Endothelial cell of umbilical vein (primary cell): ENCODE measurements at regions not wholly inside any gene's neighbourhood (a gene's known extent, or its start where the extent isn't known, plus 50 kb on each side); places are given as distances from the start of the nearest gene placed in this dataset.

Experiments used
- BruUV-seq: library from RNA; stranded (reverse); fragments of 400-500 nt; replicated peaks from 2 replicates; lab custom pipeline; 2021; lab: Mats Ljungman, UMichigan
- CTCF ChIA-PET: fragments of 300-600, 350-600 bp; sonication (Branson Sonifier 250); formaldehyde crosslinking; loops from one replicate; lab custom pipeline; 2021; ENCODE audit warnings: antibody characterized with exemption, inconsistent platforms; lab: Charles Lee
- POLR2A ChIA-PET: fragments of 300-600, 350-600 bp; sonication (Branson Sonifier 250); formaldehyde crosslinking; loops from one replicate; lab custom pipeline; 2021; ENCODE audit warnings: antibody characterized with exemption, inconsistent platforms; lab: Charles Lee
- DNase-seq: peaks from one replicate; pipeline ENCODE4 v3.0.0-alpha.2; 2011; ENCODE audit warnings: low read depth, low spot score
- FAIRE-seq: peaks from 2 replicates; lab custom pipeline; 2011; peaks lifted over from hg19 to GRCh38; lab: Jason Lieb, UNC
- H2AFZ ChIP-seq: 2 replicates; pipeline ENCODE4 v1.6.0; 2012; ENCODE audit warnings: low read depth, low read length, control low read depth, inconsistent platforms
- H3K27ac ChIP-seq: 2 replicates; pipeline ENCODE4 v1.5.1; 2011; ENCODE audit warnings: low read depth, mild to moderate bottlenecking, control low read depth, low read length, moderate library complexity; ENCODE audit not compliant: insufficient read depth
- H3K27me3 ChIP-seq, 2 experiments: 2 replicates each; pipeline versions ENCODE4 v1.6.0 to v1.6.1; 2011; ENCODE audit warnings: low read length in 2 of 2, mixed read lengths in 1 of 2; ENCODE audit not compliant: control insufficient read depth in 2 of 2, insufficient read depth in 2 of 2
- H3K36me3 ChIP-seq, 2 experiments: 2 replicates in 1 of 2; 3 replicates in 1 of 2; pipeline ENCODE4 v1.5.1; 2011; ENCODE audit warnings: low read length in 2 of 2, mild to moderate bottlenecking in 1 of 2, moderate library complexity in 1 of 2; ENCODE audit not compliant: control insufficient read depth in 2 of 2, insufficient read depth in 2 of 2; ENCODE audit errors: extremely low read depth in 1 of 2
- H3K4me1 ChIP-seq: 3 replicates; pipeline ENCODE4 v1.5.1; 2011; ENCODE audit warnings: mild to moderate bottlenecking, low read length; ENCODE audit not compliant: control insufficient read depth, insufficient read depth; ENCODE audit errors: extremely low read depth
- H3K4me2 ChIP-seq: 2 replicates; pipeline ENCODE4 v1.6.1; 2011; ENCODE audit warnings: low read length, control low read depth, mixed read lengths; ENCODE audit not compliant: insufficient read depth
- H3K4me3 ChIP-seq, 3 experiments: fragments of 200-600 bp in 1 of 3; sonication (generic), shearing (Covaris generic) in 1 of 3; replicated peaks in 1 of 3; 2 replicates each; pipeline ENCODE4 v1.5.1; 2011 to 2016; ENCODE audit warnings: control low read depth in 3 of 3, low read length in 3 of 3, mild to moderate bottlenecking in 2 of 3, inconsistent platforms in 1 of 3, low read depth in 1 of 3, moderate library complexity in 1 of 3; ENCODE audit not compliant: insufficient read depth in 1 of 3
- H3K79me2 ChIP-seq: 2 replicates; pipeline ENCODE4 v1.6.0; 2012; ENCODE audit warnings: low read length, inconsistent platforms; ENCODE audit not compliant: control insufficient read depth, insufficient read depth
- H3K9ac ChIP-seq: replicated peaks from 2 replicates; pipeline ENCODE3; 2011; ENCODE audit warnings: low read length, control low read depth; ENCODE audit not compliant: insufficient read depth; ENCODE audit errors: extremely low read depth
- H3K9me1 ChIP-seq: replicated peaks from 3 replicates; pipeline ENCODE4 v1.6.0; 2011; ENCODE audit warnings: mild to moderate bottlenecking, low read length; ENCODE audit not compliant: control insufficient read depth, insufficient read depth; ENCODE audit errors: extremely low read depth
- H3K9me3 ChIP-seq: replicated peaks from 2 replicates; pipeline ENCODE4 v1.5.1; 2012; ENCODE audit warnings: low read length, inconsistent platforms; ENCODE audit not compliant: control insufficient read depth, insufficient read depth
- H4K20me1 ChIP-seq: replicated peaks from 2 replicates; pipeline ENCODE3; 2011; ENCODE audit warnings: mild to moderate bottlenecking, low read length; ENCODE audit not compliant: control insufficient read depth, insufficient read depth; ENCODE audit errors: extremely low read depth
- EZH2 ChIP-seq: IDR thresholded peaks from 2 replicates; pipeline ENCODE4 v1.6.1; 2012; ENCODE audit warnings: borderline replicate concordance, low read depth, mild to moderate bottlenecking, moderate library complexity, low read length, inconsistent platforms; ENCODE audit not compliant: severe bottlenecking
- FOS ChIP-seq: IDR thresholded peaks from 2 replicates; pipeline ENCODE4 v1.6.1; 2011; ENCODE audit warnings: mild to moderate bottlenecking, low read length, moderate library complexity, borderline replicate concordance; ENCODE audit not compliant: insufficient read depth
- GATA2 ChIP-seq: IDR thresholded peaks from 2 replicates; pipeline ENCODE4 v1.7.0; 2011; ENCODE audit warnings: low read depth, mild to moderate bottlenecking, moderate library complexity, mixed read lengths, low read length; ENCODE audit not compliant: insufficient read length, insufficient read depth
- JUN ChIP-seq: IDR thresholded peaks from 2 replicates; pipeline ENCODE4 v1.6.1; 2011; ENCODE audit warnings: borderline replicate concordance, low read depth; ENCODE audit not compliant: insufficient read length, insufficient read depth
- MYC ChIP-seq: IDR thresholded peaks from one replicate; pipeline ENCODE4 v1.6.1; 2011; ENCODE audit warnings: mild to moderate bottlenecking, low read depth, low read length
- POLR2A ChIP-seq: IDR thresholded peaks from 2 replicates; pipeline ENCODE4 v1.6.1; 2012; ENCODE audit warnings: low read depth, mild to moderate bottlenecking, control low read depth, low read length
- POLR2AphosphoS5 ChIP-seq: IDR thresholded peaks from 2 replicates; pipeline ENCODE4 v1.6.1; 2012; ENCODE audit warnings: low read depth, mild to moderate bottlenecking, control low read depth, low read length, moderate library complexity; ENCODE audit not compliant: insufficient read depth
- dilution Hi-C: fragments of 300-500 bp; cut with MboI; formaldehyde crosslinking; loops from one replicate; pipeline ENCODE4 v1.15.0; 2019; ENCODE audit warnings: low sequenced_read_pairs; ENCODE audit not compliant: extremely low pct_ligation_motif_present
- intact Hi-C: fragments of 100-400 bp; cut with micrococcal nuclease; formaldehyde crosslinking; loops from one replicate; pipeline ENCODE4 v1.10.0; 2022
- TF ChIP-seq, protein P1 (sequence below), 2 donors: IDR thresholded peaks; 1 replicate in 1 of 2; 2 replicates in 1 of 2; pipeline ENCODE4 v1.5.1; 2011; ENCODE audit warnings: low read length in 2 of 2, mild to moderate bottlenecking in 2 of 2, moderate library complexity in 2 of 2, control low read depth in 1 of 2, inconsistent platforms in 1 of 2, low read depth in 1 of 2; ENCODE audit not compliant: insufficient read depth in 1 of 2; ENCODE audit errors: extremely low read depth in 1 of 2
- TF ChIP-seq, protein P2 (sequence below): IDR thresholded peaks from 2 replicates; pipeline ENCODE4 v1.6.1; 2011; ENCODE audit not compliant: insufficient read depth, insufficient read length

DNA sequence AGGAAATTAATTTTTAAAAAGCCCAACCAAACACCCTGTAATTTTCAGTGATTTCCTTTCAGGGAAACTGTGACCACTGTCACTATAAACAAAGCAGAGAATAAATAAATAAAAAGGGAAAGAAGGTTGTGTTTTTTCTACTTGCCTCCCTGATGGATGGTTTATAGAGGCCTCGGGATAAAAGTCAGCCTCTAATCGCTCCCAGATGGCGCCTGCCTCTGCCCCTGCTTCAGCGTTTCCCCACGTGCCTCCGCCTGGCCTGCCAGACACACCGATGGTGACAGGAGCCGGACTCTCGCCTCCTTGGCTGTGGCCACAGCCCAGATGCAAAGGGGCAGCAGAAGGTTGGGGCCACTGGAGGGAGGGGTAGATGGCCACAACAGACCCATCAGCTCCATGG lies 327.7 kb downstream of the CDC5L start:
- CTCF ChIA-PET = no interaction called here

DNA sequence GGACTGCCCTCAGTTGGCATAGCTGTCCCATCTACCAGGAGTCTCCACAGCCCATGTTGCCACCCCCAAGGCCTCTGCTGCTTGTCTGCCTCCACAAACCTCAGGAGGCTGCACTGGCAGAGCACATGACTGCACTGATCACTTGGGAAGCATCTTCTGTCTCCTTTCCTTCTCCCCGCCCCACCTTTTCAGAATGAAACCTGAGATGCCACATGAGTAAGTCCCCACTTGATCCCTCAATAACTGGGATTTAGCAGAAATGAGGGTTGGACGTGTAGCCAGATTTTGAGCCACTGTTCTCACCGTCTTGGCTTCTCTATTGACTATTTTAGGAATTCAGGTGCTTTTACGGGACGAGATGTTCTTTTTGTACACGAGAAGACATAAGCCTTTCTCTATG lies 328.4 kb downstream of the CDC5L start:
- H3K27me3 ChIP-seq = no peaks in the 10 kb centered on the region
- no peak overlapping the region for H3K4me2 ChIP-seq
- H3K4me3 ChIP-seq = no peak overlapping the region
- no peaks in the 10 kb centered on the region for H3K9me3 ChIP-seq
- H3K9me1 ChIP-seq = no peaks in the 10 kb centered on the region
- H2AFZ ChIP-seq = no peak overlapping the region
- DNase-seq (no peak), FAIRE-seq (no peak)
- TF ChIP-seq, protein P1, sequence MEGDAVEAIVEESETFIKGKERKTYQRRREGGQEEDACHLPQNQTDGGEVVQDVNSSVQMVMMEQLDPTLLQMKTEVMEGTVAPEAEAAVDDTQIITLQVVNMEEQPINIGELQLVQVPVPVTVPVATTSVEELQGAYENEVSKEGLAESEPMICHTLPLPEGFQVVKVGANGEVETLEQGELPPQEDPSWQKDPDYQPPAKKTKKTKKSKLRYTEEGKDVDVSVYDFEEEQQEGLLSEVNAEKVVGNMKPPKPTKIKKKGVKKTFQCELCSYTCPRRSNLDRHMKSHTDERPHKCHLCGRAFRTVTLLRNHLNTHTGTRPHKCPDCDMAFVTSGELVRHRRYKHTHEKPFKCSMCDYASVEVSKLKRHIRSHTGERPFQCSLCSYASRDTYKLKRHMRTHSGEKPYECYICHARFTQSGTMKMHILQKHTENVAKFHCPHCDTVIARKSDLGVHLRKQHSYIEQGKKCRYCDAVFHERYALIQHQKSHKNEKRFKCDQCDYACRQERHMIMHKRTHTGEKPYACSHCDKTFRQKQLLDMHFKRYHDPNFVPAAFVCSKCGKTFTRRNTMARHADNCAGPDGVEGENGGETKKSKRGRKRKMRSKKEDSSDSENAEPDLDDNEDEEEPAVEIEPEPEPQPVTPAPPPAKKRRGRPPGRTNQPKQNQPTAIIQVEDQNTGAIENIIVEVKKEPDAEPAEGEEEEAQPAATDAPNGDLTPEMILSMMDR (IDR thresholded peaks at IDR 0.05; ENCODE audit: extremely low read depth in 1 of 2, insufficient read depth in 1 of 2, low read depth in 1 of 2, low read length in 2 of 2) = no peak
- TF ChIP-seq POLR2AphosphoS5 (no peak), JUN (no peak), MYC (no peak), EZH2 (no peak), POLR2A (no peak), GATA2 (no peak), FOS (no peak)
- TF ChIP-seq, protein P2, sequence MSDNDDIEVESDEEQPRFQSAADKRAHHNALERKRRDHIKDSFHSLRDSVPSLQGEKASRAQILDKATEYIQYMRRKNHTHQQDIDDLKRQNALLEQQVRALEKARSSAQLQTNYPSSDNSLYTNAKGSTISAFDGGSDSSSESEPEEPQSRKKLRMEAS = no peak
- no peak overlapping the region for H3K27ac ChIP-seq
- H3K4me1 ChIP-seq = no peaks in the 10 kb centered on the region
- dilution Hi-C loops (no loop called here), intact Hi-C loops (no loop called here)
- no peaks in the 10 kb centered on the region for H3K36me3 ChIP-seq
- no peak overlapping the region for H3K9ac ChIP-seq
- CTCF ChIA-PET = interaction anchor here (1.6 kb wide), 1 partner anchor 60 kb away, joined by 4 read pairs; no protein-coding TSS in a partner anchor
- H3K79me2 ChIP-seq = no peaks in the 10 kb centered on the region
- POLR2A ChIA-PET = no interaction called here
- no peaks in the 10 kb centered on the region for H4K20me1 ChIP-seq
- BruUV-seq = no TSS peak

More for the DNA sequence above, 327.7 kb downstream of the CDC5L start:
- Histone ChIP-seq H3K27ac (no peak overlapping the region), H4K20me1 (no peaks in the 10 kb centered on the region), H3K4me1 (no peaks in the 10 kb centered on the region), H3K79me2 (no peaks in the 10 kb centered on the region), H3K36me3 (no peaks in the 10 kb centered on the region), H3K9ac (no peak overlapping the region), H3K4me2 (no peak overlapping the region), H3K9me3 (no peaks in the 10 kb centered on the region), H3K4me3 (no peak overlapping the region), H3K9me1 (no peaks in the 10 kb centered on the region), H2AFZ (no peak overlapping the region), H3K27me3 (no peaks in the 10 kb centered on the region)
- DNase-seq (no peak), FAIRE-seq (no peak)
- dilution Hi-C loops (no loop called here), intact Hi-C loops (no loop called here)
- POLR2A ChIA-PET = interaction anchor here (0.6 kb wide), 1 partner anchor 684 kb away, joined by 8 read pairs; no protein-coding TSS in a partner anchor
- no peak for TF ChIP-seq JUN
- TF ChIP-seq POLR2A = no peak
- TF ChIP-seq FOS = no peak
- TF ChIP-seq, protein P2 = no peak
- TF ChIP-seq, protein P1 (IDR thresholded peaks at IDR 0.05; ENCODE audit: extremely low read depth in 1 of 2, insufficient read depth in 1 of 2, low read depth in 1 of 2, low read length in 2 of 2) = no peak
- no TSS peak for BruUV-seq
